ENCODE measurements at regions not wholly inside any gene's neighbourhood (a gene's known extent, or its start where the extent isn't known, plus 50 kb on each side); places are given as distances from the start of the nearest gene placed in this dataset.

GRCh38 chr2:145007960-145008263, 488.0 kb upstream of the ZEB2 start:
- no peak for TF ChIP-seq ZFP30 (CRISPR knock-in tag; IDR thresholded peaks at IDR 0.05)
- no peak for TF ChIP-seq ZNF8 (CRISPR knock-in tag; IDR thresholded peaks at IDR 0.05)
- TF ChIP-seq ARNTL (CRISPR knock-in tag; IDR thresholded peaks at IDR 0.05; ENCODE audit: borderline replicate concordance, low read depth) = no peak
- TF ChIP-seq OSR1 (CRISPR knock-in tag; IDR thresholded peaks at IDR 0.05) = no peak
- TF ChIP-seq CSRNP3 (CRISPR knock-in tag; IDR thresholded peaks at IDR 0.05) = no peak
